ENCODE measurements at regions not wholly inside any gene's neighbourhood (a gene's known extent, or its start where the extent isn't known, plus 50 kb on each side); places are given as distances from the start of the nearest gene placed in this dataset.
A peak's percentile ranks its signal among the peaks of the same experiment; 100 is the strongest.

GRCh38 chrX:11953615-11954014 lies 184.7 kb upstream of the FRMPD4 start:
- DNase-seq, result no peak

DNA sequence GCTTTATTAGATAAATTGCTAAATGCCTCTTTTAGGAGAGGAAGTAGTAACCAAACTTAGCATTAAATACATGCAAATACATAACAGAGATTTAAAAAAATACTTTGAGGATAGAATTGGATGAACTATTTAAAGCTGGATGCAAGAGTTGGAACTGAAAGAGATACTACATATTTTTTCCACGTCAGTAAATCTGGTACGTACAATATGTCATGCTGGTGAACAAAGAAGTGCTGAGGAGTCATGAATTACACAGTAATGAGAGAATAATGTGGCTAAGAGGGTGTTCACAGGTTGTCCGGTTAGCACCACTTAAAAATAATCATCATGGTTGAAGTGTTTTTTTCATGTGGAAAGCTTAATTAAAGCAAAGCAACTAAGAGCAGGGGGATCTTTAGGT lies 184.1 kb upstream of the FRMPD4 start:
- DNase-seq, result no peak

- DNase-seq, result no peak
Observed at GRCh38 chrX:11960031-11960430, 178.2 kb upstream of the FRMPD4 start.

DNA sequence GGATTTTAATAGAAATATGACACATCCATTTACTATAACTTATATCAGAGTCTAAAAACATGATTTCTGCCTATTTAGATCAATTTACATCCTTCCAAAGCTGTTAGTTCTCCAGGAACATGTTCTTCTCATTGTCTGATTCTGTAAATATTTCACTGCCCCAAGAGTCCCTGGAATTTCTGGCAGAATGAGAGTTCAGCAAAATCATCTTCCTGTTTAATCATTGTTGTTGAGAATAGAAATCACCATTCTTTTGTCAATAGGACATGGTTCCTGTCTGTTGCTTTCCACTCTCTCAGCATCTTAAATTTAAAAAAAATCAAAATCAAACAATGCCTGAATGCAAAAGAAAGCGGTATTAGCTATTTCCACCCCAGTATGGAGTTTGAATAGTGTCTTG lies 172.8 kb upstream of the FRMPD4 start:
- no peak for DNase-seq

DNA sequence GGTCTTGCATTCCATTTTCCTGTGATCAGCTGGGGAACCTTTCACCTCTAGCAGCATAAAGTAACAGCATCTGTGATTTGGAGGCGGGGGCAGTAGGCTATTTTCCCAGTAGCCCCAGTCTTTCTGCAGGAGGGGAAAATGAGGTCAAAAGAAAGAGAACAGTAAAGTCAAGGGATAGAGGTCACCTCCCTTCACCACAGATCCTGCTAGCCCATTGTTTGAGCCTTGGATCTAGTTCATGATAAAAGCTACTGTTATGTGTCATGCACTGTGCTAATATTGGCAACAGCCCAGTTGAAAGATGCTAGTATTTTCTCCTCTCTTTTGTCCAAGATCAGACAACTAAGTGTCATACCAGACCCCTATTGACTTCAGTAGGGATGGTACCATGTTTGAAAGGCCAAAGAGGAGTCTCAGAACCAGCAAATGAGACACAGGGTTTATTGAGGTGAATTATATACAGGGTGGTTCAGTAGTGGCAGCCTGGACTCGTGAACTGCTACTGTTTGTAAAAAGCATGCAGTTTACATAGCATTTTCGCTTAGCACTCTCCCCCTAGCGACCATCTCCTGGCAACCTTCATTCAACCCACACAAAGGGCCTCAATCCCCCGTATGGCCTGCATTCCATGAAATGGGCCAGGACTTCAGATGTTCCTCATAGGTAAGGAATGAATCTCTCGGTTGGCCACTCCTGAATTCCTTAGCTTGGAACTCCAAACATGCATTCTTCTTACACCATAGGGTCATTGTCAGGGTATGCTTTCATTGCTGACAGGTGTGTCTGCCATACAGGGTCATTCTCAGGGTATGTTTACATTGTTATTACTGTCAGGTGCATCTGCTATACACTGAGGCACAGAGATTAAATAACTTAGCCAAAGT lies 170.0 kb upstream of the FRMPD4 start:
- DNase-seq, result peak; percentile 9 to 41

DNA sequence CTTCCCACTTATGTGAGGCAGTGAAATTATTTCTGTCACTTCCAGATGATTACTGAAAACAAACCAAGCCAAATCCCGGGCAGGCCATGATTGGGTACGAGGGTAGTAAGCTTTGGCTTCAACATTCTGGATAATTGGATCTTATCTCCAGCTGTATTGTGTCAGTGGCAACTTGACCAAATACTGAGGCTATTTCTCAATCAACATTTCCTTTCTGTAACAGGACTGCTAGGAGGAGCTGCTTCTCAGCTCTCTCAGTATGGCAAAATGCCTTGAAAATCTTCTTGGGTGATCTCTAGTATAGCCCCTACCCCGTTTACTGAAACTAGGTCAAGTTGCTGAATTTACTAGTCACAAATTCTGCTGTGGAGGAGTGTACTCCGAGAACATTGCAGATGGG lies 169.3 kb upstream of the FRMPD4 start:
- DNase-seq, result no peak

DNA sequence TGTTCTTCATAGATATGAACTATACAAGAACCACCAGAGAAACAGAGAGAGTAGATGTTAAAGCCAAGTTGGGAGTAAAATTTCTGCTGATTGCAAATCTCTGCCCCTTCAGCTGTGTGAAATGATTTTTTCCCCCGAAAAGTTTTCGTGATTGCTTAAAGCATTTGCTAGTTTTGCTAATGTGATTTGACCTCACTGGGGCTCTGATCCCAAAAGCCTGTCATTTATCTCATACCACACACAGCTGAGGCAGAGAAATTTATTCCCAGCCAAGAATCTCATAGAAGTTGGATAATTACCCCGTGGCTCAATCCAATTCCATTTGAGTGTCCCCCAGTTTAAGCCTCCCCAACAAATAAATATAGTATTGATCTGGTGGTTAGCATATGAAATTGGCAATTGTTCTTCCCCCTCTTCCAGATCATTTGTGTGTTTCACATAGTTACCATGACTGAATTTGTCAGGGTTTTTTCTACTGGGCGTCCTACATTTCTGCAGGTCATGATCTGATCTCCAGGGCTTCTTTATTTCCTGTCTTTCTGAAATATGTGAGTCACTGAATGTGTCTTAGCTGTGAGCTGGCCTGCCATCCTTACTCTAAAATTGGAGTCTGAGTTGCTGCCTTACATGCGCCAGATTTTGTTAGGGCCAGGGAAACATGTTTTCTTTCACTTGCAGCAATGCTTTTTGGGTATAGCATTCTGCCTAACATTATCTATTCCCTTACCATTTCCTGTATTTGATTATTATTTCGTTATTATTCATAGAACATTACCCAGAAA lies 167.5 kb upstream of the FRMPD4 start:
- DNase-seq, result no peak

GRCh38 chrX:11976663-11977062 lies 161.6 kb upstream of the FRMPD4 start:
- no peak for DNase-seq

DNA sequence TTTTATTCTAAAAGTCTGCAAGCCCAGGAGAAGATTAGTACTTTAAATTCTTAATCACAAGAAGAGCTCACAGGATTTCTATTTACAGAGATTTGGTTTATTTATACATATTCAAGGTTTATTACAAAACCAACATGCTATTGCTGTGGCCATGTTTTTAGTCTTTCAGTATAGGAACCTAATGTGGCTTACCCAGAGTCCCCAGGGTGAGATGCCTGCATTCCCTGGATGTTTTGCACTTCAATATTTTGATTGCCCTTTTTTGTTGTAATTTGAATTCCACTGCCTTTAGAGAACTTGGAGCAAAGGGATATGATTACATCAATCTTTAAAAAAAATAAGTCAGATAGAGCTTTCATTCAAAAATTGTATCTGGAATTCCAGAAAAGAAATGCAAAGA lies 146.0 kb upstream of the FRMPD4 start:
- no peak for DNase-seq

DNA sequence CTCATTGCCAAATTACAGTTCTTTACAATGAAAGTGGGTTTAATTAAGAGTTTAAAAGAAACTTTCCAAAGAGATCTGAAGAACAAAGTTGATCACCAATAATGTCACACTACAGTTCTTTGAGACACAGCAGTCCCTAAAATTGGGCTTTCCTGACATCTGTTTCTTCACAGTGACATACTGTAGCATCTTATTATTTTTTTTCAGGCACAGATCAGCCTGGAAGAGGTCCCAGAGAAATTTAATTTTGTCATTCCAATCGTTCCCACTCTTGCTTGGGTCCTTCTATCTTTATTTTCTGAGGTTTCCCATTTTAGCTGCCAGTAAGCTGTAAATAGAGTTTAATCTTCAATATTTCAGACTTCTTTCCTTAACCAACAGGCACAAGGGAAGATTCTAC lies 143.1 kb upstream of the FRMPD4 start:
- DNase-seq, result no peak

GRCh38 chrX:11996810-11997209 lies 141.5 kb upstream of the FRMPD4 start:
- no peak for DNase-seq

DNA sequence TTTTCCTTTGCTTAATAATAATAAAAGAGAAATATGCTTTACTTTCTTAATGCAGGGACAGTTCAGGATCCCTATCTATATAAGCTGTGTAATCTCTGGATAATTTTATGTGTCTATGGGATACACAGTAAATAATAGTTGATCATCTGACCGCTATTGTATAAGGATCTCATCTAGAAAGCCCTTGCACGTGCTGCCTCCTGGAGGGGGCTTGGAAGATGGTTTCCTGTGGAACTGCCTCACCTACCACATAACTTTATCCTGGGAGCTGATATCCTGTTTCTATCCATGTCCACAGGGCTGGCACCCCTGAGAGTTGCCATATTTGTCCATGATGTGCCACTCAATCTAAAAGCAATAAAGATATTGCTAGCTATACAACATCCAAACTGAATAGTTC lies 139.3 kb upstream of the FRMPD4 start:
- no peak for DNase-seq

DNA sequence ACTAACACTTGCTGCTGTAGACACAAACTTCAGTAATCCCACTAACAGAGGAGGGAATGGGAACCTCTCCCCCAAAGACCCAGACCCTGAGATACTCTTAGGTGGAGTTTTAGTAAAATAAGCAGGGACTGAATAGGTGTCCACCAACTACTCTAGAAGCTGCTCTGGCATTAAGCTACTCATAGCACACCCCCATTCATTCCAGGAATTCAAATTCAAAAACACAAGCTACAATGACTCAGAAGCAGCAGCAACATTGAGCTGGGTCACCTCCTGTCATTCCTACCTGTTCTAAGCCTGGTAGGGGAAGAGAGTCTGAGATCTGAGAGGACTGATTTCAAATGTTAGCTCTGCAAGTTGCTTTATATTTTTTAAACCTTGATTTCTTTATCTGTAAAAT lies 135.4 kb upstream of the FRMPD4 start:
- DNase-seq, result no peak

- no peak for DNase-seq
Observed at GRCh38 chrX:12007881-12008280, 130.4 kb upstream of the FRMPD4 start.

GRCh38 chrX:12010436-12010835 lies 127.8 kb upstream of the FRMPD4 start:
- no peak for DNase-seq

DNA sequence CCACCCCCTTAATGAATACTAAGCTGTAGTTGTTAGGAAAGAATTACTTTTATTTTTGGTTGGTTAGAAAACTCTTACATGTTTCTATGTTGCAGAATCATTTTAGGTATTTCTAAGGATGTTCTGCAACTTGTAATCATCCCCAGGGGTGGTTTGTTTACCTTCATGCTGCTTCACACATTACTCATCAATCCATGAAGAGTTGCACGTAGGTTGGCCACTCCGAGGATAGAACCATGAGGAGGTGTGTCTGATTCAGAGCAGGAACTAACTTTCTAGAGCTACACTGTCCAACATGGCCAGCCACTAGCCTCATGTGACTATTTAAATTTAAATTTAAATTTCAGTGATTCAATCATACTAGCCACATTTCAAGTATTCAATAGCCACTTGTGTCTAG lies 127.2 kb upstream of the FRMPD4 start:
- DNase-seq, result no peak

- no peak for DNase-seq
Observed at GRCh38 chrX:12013211-12013618, 125.1 kb upstream of the FRMPD4 start.

DNA sequence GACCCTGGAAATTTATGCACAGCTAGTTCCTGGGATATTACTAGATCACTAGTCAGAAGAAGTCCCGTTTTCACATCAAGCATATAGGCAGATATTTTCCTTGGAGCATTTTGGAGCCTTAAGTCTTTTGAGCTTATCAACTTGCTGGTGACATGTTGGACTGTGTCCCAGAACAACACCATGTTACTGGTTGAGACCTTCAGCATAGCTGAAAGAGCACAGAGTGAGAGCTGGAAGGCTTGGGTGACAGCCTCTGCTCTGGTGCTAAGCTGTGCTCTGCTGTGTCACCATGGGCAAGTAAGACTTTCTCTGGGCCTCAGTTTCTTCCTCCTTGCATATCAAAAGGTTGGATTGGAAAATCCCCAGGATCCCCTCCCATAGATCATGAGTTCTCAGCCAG lies 116.6 kb upstream of the FRMPD4 start:
- DNase-seq, result no peak

DNA sequence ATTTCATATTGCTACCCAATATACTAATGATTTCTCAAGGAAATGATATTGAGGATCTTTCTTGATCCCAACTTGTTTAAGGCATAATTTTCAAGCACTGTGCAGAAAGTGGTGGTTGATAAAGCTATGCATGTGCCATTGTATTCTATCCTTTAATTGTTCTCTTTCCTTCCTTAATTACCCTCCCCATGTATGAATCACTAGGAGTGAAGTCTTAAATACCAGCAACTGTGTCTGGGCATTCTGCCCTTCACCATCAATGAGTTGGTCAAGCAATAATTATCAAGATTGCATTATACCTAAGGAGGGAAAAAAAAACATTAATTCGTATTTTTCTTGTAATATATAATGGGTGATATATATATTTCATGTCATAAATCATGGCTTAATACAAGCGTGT lies 111.8 kb upstream of the FRMPD4 start:
- DNase-seq, result no peak

GRCh38 chrX:12032082-12032481 lies 106.2 kb upstream of the FRMPD4 start:
- no peak for DNase-seq

DNA sequence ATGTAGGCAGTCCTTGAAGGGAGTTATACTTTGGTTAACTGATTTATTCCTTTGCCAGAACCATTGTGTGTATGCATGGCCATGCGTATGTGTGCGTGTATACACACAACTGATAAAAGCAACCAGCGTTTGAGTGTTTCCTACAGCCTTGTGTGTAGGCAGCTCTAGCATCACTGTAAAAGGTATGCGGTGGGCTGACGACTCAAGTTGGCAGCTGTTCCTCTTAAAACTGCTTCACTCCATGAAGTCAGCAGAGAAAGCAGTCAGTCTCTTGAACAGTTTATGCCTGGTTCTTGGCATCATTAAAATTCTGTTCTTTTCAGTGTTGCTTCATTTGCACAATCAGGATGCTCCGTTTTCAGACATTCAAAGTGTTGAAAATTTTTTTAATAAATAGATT lies 103.5 kb upstream of the FRMPD4 start:
- no peak for DNase-seq

GRCh38 chrX:12042615-12043014 lies 95.7 kb upstream of the FRMPD4 start:
- no peak for DNase-seq

- no peak for DNase-seq
Observed at GRCh38 chrX:12052109-12052508, 86.2 kb upstream of the FRMPD4 start.

DNA sequence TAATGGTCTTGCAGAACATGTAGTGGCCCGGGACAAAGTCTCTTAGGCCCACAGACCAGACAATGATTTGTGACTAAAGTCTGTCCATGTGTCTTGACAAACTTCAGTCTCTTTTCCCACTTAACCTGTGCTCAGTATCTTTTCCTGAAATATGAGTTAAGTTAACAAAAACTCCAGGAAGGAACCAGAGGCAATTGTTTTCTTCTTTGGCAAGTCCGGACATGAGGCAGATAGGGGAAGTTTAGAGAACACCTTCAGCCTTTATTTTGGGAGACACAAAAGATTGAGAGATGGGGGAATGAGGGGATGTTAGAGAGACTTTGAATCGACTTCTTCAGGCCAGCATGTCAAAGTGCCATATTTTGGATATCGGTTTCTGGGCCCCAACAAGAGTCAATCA lies 80.2 kb upstream of the FRMPD4 start:
- DNase-seq, result no peak
